HG03097 (cell line): ENCODE measurements at regions not wholly inside any gene's neighbourhood (a gene's known extent, or its start where the extent isn't known, plus 50 kb on each side); places are given as distances from the start of the nearest gene placed in this dataset.

Experiments
- ATAC-seq: cut with Tn5 transposase; IDR thresholded peaks from one replicate; pipeline ENCODE4 v1.9.1; 2021; ENCODE audit not compliant: unreplicated experiment, low FRiP score

DNA sequence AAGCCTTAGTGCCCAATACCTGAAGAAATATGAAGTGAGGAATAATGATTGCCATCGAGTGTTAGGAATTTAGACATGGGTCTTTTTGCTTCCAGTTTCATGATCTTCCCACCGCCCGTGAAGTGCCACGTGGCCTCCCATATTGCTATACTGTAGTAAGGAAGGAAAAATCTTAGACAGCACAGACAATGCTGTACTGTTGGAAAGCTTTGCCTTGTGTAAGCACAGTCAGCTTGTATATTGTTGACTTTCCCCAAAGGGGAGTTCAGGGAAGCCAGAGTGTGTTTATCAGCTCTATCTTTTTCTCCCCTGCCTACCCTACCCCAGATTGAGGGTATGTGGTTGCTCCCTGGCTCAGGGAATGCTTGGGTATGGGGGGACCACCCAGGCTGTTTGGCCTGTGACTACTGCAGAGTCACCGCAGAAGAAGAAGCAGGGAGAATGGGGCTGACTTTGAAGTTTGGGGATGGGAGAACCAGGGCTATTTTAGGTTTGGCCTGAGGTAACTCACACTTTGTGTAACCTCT, 161.8 kb upstream of the MEF2C start:
- no peak for ATAC-seq

DNA sequence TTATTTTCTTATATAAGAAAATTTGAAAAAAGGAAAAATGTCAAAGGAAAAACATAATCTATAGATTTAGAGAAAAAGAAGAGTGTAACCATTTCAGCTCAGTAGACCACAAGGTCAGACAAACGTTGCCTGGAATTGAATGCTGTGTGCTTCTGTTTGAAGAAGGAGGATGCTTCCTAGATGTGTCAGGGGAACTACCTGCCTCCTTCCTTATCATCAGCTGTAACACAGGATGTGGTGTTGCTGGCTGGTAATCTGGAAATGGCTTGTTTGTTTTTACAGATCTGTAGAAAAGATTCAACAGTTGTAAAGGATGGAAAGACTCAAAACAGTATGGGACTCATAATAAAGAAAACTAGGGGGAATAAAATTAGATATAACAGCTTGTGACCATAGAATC, 160.7 kb upstream of the MEF2C start:
- ATAC-seq, result no peak

DNA sequence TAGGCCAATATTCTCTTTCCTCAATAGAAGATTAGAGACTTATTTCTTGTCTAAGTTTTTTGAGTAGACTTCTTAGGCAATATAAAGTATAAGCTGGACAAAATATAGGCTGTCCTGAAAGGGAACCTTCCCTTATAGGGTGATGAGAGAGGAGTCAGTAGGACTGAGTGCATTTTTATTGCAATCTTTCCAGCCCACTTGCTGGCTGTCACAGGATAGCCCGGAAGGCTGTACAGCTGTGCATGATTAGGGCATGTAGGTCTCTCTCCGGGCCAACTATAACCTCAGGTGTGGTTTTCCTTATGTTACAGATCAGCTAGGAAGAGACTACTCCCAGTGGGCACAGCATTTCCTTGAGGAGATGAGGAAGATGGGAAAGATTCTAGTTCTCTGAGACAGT, 159.8 kb upstream of the MEF2C start:
- no peak for ATAC-seq

DNA sequence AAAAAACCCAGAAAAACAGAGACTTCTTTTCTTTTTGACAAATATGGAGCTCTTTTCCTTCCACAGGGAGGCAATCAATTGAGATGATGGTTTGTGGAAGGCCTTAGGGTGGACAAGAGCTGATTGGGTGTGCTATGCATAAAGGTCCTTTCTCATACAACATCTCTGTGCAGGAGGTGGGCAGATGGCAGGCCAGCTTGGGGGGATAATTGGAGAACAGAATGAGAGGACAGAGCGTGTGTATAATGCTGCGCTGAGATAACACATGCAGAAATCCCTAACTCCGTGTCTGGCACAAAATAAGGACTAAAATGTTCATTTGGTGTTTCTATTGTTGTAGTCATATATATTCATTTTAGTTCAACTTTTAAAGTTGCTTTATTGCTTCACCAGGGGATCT, 159.0 kb upstream of the MEF2C start:
- ATAC-seq, result no peak

DNA sequence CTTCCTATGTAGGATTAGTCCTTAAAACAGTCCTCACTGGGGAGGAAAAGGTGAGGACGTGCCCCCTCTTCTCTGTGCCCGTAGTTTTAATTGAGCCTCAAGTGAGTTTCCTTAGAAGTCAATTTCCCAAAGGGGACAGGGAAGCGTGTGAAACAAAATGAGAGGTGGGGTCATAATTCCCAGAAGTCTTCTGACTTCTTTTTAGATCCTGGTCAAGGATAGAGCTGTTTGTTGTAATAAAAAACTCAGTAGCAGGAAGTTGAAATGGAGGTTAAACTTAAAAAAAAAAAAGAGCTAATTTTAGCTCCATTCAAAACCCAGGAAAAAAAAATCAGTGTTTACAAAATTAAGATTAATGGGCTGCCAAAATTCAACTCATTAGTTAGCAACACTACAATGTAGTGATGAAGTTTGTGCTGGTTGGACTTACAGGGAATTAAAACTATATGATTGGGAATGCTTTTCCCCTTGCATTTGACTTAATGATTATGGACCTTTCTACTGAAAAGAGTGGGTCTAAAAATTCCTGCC, 158.3 kb upstream of the MEF2C start:
- ATAC-seq, result no peak

DNA sequence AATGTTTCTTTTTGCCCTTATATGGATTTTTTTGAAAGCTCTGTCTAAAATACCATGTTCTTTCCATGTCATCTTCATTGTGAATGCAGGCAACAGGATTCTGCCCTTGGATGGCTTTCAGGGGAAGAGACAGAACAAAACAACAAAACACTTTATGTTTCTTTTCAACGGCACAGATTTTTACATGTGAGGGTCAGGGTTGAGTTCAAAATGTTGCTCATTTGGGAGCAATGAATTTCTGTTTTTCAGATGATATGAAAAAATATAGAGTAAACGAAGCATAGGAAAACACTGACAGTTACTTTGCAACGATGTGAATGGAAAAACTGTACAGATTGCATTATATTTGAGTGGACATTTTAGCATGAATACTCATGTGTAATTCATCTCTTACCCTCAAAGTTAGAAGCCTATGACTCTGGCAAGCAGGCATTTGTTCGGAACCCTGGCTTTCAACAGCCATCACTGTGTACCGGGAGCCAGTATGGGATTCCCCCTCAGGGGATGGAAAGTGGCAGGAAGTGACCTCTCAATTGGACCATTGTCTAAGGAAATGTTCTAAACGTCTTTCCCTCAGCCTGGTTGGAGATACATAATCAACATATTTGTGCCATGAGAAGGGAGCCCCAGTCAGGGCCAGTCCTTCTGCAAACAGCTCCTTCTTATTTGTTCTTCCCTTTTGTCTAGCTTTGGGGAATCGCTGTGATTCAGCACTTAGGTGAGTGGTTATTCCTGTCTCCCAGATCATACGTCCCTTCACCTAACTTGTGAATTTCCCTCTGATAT, 153.9 kb upstream of the MEF2C start:
- no peak for ATAC-seq

DNA sequence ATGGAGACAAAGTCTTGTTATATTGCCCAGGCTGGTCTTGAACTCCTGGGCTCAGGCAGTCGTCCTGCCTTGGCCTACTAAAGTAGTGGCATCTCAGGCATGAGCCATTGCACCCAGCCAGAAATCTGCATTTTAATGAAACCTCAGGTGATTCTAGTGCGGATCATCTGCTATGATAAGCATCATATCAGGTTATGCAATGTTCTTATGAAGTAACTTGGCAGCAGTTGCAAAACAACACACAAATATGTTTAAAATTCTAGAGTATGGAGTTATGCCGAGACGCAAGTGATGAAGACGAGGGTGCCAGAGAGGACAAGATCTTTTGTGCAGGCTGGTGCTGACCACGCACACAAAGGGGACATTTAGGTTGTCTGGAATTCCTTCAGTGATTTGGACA, 153.2 kb upstream of the MEF2C start:
- ATAC-seq, result no peak

DNA sequence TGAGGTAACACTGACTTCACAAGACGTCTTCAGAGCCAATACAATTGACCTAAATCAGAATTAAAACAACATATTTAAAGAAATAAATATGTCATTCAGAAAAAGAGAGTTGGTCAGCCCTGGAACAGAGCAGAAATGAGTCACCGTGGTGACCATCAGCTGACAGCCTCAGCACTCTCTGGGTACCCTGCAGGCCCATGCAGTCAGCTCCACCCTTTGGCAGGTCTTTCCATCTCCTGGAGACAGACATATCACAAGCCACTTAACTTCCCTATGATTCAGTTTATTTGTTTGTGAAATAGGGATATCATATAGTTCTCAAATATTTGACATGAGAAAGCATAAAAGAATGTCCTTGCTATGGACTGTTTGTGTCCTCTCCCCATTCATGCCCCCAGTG, 151.6 kb upstream of the MEF2C start:
- ATAC-seq, result no peak

DNA sequence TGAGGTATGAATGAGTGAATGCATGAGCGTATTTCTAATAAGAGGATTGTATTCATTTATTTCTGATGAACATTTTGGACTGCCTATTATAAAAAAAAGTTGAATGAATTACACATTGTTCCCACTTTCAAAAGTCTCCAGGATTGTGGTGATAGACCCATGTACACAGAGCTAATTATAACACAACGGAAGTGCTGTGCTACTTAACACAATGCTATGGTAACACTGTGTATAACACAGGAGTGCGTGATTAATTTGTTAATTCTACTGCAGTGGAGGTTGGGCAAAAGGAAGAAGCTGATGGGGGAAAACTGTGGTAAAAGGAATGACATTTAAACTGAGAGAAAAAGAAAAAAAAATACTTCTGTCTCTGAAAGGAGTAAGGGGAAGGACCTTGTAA, 147.8 kb upstream of the MEF2C start:
- no peak for ATAC-seq

DNA sequence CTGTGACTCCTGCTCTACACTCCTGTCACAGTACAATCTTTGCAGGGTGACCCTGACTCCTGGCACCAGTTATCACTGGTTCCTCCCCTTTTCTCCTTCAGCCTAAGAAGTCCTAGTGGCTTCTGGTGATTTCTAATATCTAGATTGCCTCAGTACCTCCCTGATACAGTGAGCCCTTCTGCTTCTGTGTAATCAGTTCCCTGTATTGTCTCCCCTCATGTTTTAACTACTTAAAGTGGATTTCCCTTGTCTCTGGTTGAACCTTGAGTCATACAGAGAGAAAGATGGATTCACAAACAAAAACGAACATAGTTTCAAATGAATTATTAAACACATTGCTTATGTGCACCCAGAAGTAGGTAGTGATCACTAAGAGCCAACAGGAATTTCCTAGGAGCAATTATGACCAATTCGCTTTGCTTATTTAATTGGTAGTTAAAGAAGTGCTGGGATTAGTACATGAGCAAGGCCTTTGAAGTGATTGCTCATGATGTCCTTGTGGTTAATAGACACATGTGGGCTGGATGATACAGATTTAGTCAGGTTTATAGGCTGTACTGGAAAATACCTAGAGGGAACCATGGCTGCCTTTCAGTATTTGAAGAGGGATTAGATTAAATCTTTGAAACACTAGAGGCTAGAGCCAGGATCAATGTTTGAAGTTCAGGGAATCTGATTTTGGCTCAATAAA, 145.8 kb upstream of the MEF2C start:
- ATAC-seq, result no peak

DNA sequence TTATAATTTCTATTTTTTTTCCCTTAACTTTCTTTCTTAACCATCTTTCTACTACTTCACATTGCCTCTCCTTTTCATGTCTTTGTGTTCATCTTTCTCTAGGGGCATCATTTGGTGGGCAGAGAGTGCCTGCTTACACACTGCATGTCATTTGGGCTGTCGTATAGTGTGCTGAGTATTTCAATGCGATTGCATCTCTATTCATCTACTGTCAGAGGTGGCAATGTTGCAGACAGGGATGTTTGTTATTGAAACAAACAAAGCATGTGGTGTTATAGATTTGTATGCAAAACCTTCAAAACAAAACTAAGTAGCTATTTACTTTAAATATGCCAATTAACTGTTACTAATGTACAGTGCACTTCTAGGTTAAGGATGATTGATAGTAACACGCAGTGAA, 141.1 kb upstream of the MEF2C start:
- no peak for ATAC-seq

DNA sequence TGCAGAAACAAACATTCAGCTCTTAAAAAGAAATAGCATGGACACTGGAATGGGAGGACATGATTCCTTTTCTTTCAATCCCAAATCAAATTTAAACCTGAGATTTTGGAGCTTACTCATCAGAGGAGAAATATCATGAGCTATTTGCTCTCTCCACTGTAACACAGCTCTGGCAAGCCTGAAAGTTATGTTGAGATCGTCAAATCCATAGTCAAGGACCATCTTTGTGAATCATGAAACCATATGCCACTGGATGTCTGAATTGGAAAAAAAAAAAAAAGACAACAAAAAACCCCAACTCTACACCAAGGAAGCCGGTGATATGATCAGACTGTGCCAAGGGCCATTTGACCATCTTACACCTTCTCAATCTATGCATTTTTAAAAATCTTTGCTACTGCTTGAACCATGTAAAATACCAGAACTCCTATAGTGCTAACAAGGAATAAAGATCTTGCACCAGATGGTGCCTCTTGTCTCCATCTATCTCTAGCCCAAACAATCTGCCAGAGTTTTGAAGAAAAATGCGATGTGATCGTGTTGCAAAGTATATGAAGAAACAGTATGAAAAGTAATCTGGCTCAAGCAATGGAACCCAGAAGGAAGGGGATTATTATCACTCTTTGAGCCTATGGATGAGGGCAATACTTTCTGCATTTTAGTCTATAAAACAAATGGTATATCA, 138.1 kb upstream of the MEF2C start:
- no peak for ATAC-seq

DNA sequence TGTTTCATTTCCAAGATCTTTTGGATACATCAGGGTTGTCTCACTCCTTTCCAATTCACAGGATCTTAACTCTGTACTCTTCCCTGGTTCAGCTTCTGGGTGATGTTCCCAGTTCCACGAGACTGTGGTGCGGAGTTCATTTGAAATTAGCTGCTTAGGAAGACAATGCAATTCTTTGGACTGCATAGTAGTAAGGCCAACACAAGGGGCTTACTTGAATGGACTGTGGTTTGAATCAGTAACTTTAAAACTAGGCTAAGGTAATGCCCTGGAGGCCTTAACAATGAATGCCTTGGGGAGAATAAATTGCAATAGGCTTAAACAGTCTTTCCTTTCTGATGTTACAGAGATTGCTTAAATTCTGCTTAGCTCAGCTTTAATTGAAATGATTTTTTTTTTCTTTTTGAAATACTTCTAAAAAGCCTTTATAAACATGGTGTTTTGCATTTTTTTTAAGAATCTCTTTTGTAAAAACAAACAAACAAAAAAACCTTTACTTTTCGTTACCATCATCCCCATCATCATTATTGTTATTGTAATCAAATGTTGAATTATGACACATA, 133.8 kb upstream of the MEF2C start:
- ATAC-seq, result no peak

DNA sequence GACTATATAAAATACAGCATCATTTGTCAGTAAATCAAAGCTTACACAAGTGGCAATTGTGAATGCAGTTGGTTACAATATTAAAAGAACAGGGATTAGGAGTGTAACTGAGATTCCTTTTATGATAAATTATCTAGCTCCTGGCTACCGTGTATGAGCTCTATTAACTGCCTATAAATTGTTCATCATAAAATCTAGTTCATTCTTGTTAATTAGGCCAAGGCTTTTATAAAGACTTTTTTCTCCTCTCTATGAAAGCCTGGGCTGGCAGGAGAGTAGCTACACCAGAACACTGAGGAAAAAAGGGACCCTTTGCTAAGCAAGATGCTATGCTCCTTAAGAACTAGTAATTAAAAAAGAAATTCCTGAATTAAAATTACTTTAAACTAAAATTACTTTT, 132.4 kb upstream of the MEF2C start:
- no peak for ATAC-seq

DNA sequence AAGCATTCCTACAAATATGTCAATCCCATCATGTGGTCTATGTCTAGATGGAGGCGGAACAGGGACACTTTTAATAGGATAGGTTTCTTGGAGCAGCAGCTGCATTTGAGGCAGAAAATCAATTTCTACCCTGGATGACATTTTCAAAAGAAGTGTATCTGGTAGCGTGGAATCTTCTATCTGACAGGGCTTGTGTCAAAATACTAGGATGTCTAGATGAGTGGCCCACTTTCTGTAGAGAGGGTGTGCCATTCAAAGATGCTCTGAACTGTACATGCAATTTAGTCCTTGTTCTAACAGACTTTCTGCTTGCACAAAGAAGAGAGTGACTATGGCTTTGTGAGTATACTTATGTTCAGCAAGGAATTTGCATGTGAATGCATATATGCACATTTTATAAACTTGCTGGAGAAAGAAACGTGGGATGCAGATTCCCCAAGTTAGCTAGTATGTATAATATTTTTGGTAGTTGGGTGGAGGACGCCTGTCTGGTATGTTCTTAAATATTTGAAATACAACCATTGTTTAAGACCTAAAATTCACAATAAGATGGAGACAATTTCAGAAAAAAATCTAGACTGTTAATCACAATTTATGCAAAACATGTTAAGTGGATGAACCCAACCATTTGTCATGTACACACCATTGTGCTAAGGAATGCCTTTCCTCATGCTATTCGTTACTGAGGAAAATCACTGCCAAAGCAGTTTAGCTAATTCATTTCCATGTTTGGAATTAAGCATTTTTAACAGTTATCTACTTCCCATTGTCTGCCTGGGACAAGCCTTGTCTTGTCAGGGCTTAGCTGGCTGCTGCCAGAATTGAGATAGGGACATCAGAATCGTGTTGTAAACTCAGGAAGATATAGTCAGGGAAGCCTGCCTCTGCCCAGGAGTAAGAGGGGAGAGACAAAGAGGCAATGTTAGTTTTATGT, 129.1 kb upstream of the MEF2C start:
- ATAC-seq, result no peak

DNA sequence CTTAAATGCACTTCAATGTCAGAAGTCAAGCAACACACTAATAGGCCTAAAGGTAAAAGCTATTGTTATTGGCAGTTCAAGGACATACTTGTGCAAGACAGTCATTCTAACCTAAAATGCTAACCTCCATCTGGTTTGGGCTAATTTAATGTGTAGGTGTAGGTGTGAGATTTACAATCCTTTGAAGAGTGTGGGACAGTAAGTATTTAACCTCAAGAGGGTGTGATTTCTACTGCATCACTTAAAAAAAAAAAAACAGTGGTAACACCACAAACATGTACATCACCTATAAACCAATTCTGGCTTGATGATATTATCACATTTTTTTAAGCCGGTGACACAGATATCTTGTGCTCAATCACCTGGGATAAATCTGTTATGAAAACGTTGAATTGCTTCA, 127.5 kb upstream of the MEF2C start:
- ATAC-seq, result no peak

DNA sequence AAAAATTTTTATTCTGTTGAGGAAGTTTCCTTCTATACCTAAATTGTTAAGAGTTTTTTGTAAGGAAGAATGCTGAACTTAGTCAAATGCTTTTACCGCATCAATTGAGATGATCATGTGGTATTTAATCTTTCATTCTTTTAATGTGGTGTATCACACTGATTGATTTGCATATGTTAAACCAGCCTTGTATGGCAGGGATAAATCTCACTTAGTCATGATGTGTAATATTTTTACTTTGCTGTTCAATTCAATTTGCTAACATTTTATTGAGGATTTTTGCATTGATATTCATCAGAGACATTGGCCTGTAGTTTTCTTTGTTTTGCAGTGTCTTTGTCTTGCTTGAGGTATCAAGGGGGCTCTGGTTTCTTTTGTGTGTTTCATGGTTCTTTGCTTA, 125.3 kb upstream of the MEF2C start:
- no peak for ATAC-seq

DNA sequence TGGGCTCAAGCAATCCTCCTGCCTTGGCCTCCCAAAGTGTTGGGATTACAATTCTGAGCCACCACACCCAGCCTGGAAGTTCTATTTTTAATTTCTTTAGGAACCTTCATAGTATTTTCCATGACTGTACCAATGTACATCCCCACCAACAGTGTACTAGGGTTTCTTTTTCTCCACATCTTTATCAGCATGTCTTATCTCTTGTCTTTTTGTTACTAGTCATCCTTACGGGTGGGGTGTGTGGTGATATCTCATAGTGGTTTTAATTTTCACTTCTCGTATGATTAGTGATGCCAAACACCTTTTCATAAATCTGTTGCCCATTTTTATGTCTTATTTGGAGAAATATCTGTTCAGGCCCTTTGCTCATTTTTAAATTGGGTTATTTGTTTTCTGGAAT, 123.0 kb upstream of the MEF2C start:
- ATAC-seq, result no peak

DNA sequence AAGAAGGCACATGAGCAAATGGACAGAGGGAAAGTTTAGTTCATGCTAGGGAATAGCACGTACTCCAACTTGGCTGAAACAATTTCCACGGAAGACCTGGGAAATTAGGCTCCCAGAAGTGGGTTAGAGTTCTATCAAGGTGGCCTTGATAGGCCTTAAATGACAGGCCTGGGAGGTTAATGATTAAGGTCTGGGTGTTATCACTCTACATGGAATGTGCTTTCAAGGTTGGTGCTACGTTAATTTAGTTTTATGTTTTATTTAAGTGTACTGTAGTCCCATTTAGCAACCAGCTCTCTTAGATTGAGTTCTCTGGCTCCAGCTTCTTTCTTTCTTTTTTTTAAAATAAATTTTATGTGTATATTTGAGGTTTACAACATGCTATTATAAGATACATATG, 121.4 kb upstream of the MEF2C start:
- ATAC-seq, result no peak

DNA sequence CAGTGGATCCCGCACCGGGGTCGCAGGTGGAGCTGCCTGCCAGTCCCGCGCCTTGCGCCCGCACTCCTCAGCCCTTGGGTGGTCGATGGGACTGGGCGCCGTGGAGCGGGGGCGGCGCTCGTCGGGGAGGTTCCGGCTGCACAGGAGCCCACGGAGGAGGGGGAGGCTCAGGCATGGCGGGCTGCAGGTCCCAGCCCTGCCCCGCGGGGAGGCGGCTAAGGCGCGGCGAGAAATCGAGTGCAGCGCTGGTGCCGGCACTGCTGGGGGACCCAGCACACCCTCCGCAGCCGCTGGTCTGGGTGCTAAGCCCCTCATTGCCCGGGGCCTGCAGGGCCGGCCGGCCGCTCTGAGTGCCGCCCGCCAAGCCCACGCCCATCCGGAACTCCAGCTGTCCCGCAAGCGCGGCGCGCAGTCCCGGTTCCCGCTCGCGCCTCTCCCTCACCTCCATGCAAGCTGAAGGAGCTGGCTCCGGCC, 120.6 kb upstream of the MEF2C start:
- no peak for ATAC-seq
